Testis (tissue), 2 donors: ENCODE measurements at regions not wholly inside any gene's neighbourhood (a gene's known extent, or its start where the extent isn't known, plus 50 kb on each side); places are given as distances from the start of the nearest gene placed in this dataset.

Experiments used
- CTCF ChIP-seq, 3 experiments: fragments of 450-650 bp in 2 of 3; fragments of 200-600 bp in 1 of 3; sonication (generic) in 1 of 3; IDR thresholded peaks; one replicate each; pipeline ENCODE4 v1.5.1; 2016 to 2019; ENCODE audit warnings: antibody characterized with exemption in 3 of 3, mild to moderate bottlenecking in 2 of 3, moderate library complexity in 1 of 3
- POLR2A ChIP-seq: fragments of 450-650 bp; IDR thresholded peaks from one replicate; pipeline ENCODE4 v1.6.1; 2017; ENCODE audit warnings: antibody characterized with exemption, mild to moderate bottlenecking, moderate library complexity

- no peak for TF ChIP-seq CTCF (IDR thresholded peaks at IDR 0.05)
- no peak for TF ChIP-seq POLR2A
These were observed 121.7 kb downstream of the NREP start for GRCh38 chr5:111635151-111635902.
